ENCODE measurements at regions not wholly inside any gene's neighbourhood (a gene's known extent, or its start where the extent isn't known, plus 50 kb on each side); places are given as distances from the start of the nearest gene placed in this dataset.

GRCh38 chr11:35083181-35083430 is 55.9 kb upstream of the CD44 start:
- Histone ChIP-seq H3K27ac (ENCODE audit: low read length) (no peak overlapping the region), H3K9me3 (ENCODE audit: low read length) (no peaks in the 10 kb centered on the region), H3K4me1 (ENCODE audit: low read length) (peaks cover 23% of the 10 kb centered on the region), H3K79me2 (ENCODE audit: low read length) (no peaks in the 10 kb centered on the region), H2AFZ (ENCODE audit: low read length) (no peak overlapping the region), H3K9me2 (replicated peaks; ENCODE audit: insufficient read depth, low read length) (no peaks in the 10 kb centered on the region), H3K9ac (ENCODE audit: low read length) (no peak overlapping the region), H4K20me1 (ENCODE audit: insufficient read depth, low read depth, low read length) (no peaks in the 10 kb centered on the region), H3K27me3 (ENCODE audit: low read length) (no peaks in the 10 kb centered on the region), H3K4me3 (ENCODE audit: low read length) (no peak overlapping the region; the same call in 1 of the 2 replicates), H3K36me3 (ENCODE audit: insufficient read depth, low read length) (no peaks in the 10 kb centered on the region), H3K4me2 (ENCODE audit: low read depth, low read length, poor library complexity, severe bottlenecking) (peak overlapping the region; percentile 35)
- no peak for DNase-seq

GRCh38 chr11:35083431-35084238 is 55.3 kb upstream of the CD44 start:
- Histone ChIP-seq H3K36me3 (ENCODE audit: insufficient read depth, low read length) (no peaks in the 10 kb centered on the region), H3K79me2 (ENCODE audit: low read length) (no peaks in the 10 kb centered on the region), H3K27me3 (ENCODE audit: low read length) (no peaks in the 10 kb centered on the region), H2AFZ (ENCODE audit: low read length) (no peak overlapping the region), H3K9me3 (ENCODE audit: low read length) (no peaks in the 10 kb centered on the region), H3K9ac (ENCODE audit: low read length) (no peak overlapping the region), H3K4me2 (ENCODE audit: low read depth, low read length, poor library complexity, severe bottlenecking) (no peak overlapping the region), H3K27ac (ENCODE audit: low read length) (no peak overlapping the region), H3K4me3 (ENCODE audit: low read length) (no peak overlapping the region), H3K9me2 (replicated peaks; ENCODE audit: insufficient read depth, low read length) (no peaks in the 10 kb centered on the region), H3K4me1 (ENCODE audit: low read length) (peaks cover 25% of the 10 kb centered on the region), H4K20me1 (ENCODE audit: insufficient read depth, low read depth, low read length) (no peaks in the 10 kb centered on the region)
- DNase-seq, result no peak

GRCh38 chr11:35084817-35085440 is 54.0 kb upstream of the CD44 start:
- Histone ChIP-seq H3K9me2 (replicated peaks; ENCODE audit: insufficient read depth, low read length) (no peaks in the 10 kb centered on the region), H3K9me3 (ENCODE audit: low read length) (no peaks in the 10 kb centered on the region), H3K36me3 (ENCODE audit: insufficient read depth, low read length) (no peaks in the 10 kb centered on the region), H4K20me1 (ENCODE audit: insufficient read depth, low read depth, low read length) (no peaks in the 10 kb centered on the region), H3K4me3 (ENCODE audit: low read length) (no peak overlapping the region), H2AFZ (ENCODE audit: low read length) (no peak overlapping the region), H3K9ac (ENCODE audit: low read length) (no peak overlapping the region), H3K27me3 (ENCODE audit: low read length) (no peaks in the 10 kb centered on the region), H3K4me2 (ENCODE audit: low read depth, low read length, poor library complexity, severe bottlenecking) (no peak overlapping the region), H3K4me1 (ENCODE audit: low read length) (peaks cover 38% of the 10 kb centered on the region), H3K79me2 (ENCODE audit: low read length) (no peaks in the 10 kb centered on the region), H3K27ac (ENCODE audit: low read length) (no peak overlapping the region)
- no peak for DNase-seq

GRCh38 chr11:35085531-35086165 is 53.3 kb upstream of the CD44 start:
- H2AFZ ChIP-seq (ENCODE audit: low read length), result no peak overlapping the region
- no peak for DNase-seq
- peaks cover 45% of the 10 kb centered on the region for H3K4me1 ChIP-seq (ENCODE audit: low read length)
- no peaks in the 10 kb centered on the region for H3K27me3 ChIP-seq (ENCODE audit: low read length)
- no peak overlapping the region for H3K4me3 ChIP-seq (ENCODE audit: low read length)
- H3K9me2 ChIP-seq (replicated peaks; ENCODE audit: insufficient read depth, low read length), result no peaks in the 10 kb centered on the region
- no peak overlapping the region for H3K4me2 ChIP-seq (ENCODE audit: low read depth, low read length, poor library complexity, severe bottlenecking)
- H3K79me2 ChIP-seq (ENCODE audit: low read length), result no peaks in the 10 kb centered on the region
- H3K9ac ChIP-seq (ENCODE audit: low read length), result no peak overlapping the region
- H3K36me3 ChIP-seq (ENCODE audit: insufficient read depth, low read length), result no peaks in the 10 kb centered on the region
- no peaks in the 10 kb centered on the region for H3K9me3 ChIP-seq (ENCODE audit: low read length)
- H4K20me1 ChIP-seq (ENCODE audit: insufficient read depth, low read depth, low read length), result no peaks in the 10 kb centered on the region
- no peak overlapping the region for H3K27ac ChIP-seq (ENCODE audit: low read length)

- Histone ChIP-seq H3K9me3 (ENCODE audit: low read length) (no peaks in the 10 kb centered on the region), H3K4me1 (ENCODE audit: low read length) (peaks cover 39% of the 10 kb centered on the region), H4K20me1 (ENCODE audit: insufficient read depth, low read depth, low read length) (no peaks in the 10 kb centered on the region), H3K36me3 (ENCODE audit: insufficient read depth, low read length) (no peaks in the 10 kb centered on the region), H3K79me2 (ENCODE audit: low read length) (no peaks in the 10 kb centered on the region), H3K4me2 (ENCODE audit: low read depth, low read length, poor library complexity, severe bottlenecking) (no peak overlapping the region), H3K27ac (ENCODE audit: low read length) (no peak overlapping the region), H3K9me2 (replicated peaks; ENCODE audit: insufficient read depth, low read length) (no peaks in the 10 kb centered on the region), H3K9ac (ENCODE audit: low read length) (no peak overlapping the region), H2AFZ (ENCODE audit: low read length) (no peak overlapping the region), H3K4me3 (ENCODE audit: low read length) (no peak overlapping the region), H3K27me3 (ENCODE audit: low read length) (no peaks in the 10 kb centered on the region)
- DNase-seq, result no peak
Measured at GRCh38 chr11:35087648-35088047, 51.3 kb upstream of the CD44 start.

GRCh38 chr11:35088226-35088625 is 50.7 kb upstream of the CD44 start:
- no peak overlapping the region for H2AFZ ChIP-seq (ENCODE audit: low read length)
- H3K9me3 ChIP-seq (ENCODE audit: low read length), result no peaks in the 10 kb centered on the region
- no peak overlapping the region for H3K4me3 ChIP-seq (ENCODE audit: low read length)
- no peaks in the 10 kb centered on the region for H4K20me1 ChIP-seq (ENCODE audit: insufficient read depth, low read depth, low read length)
- DNase-seq, result no peak
- no peaks in the 10 kb centered on the region for H3K79me2 ChIP-seq (ENCODE audit: low read length)
- H3K9me2 ChIP-seq (replicated peaks; ENCODE audit: insufficient read depth, low read length), result no peaks in the 10 kb centered on the region
- H3K27ac ChIP-seq (ENCODE audit: low read length), result no peak overlapping the region
- H3K4me1 ChIP-seq (ENCODE audit: low read length), result peaks cover 33% of the 10 kb centered on the region
- H3K27me3 ChIP-seq (ENCODE audit: low read length), result no peaks in the 10 kb centered on the region
- no peaks in the 10 kb centered on the region for H3K36me3 ChIP-seq (ENCODE audit: insufficient read depth, low read length)
- H3K4me2 ChIP-seq (ENCODE audit: low read depth, low read length, poor library complexity, severe bottlenecking), result peak overlapping the region; percentile 64
- H3K9ac ChIP-seq (ENCODE audit: low read length), result no peak overlapping the region

- H3K9ac ChIP-seq (ENCODE audit: low read length), result no peak overlapping the region
- no peaks in the 10 kb centered on the region for H3K9me2 ChIP-seq (replicated peaks; ENCODE audit: insufficient read depth, low read length)
- H3K4me3 ChIP-seq (ENCODE audit: low read length), result no peak overlapping the region
- no peak for DNase-seq
- no peak overlapping the region for H3K27ac ChIP-seq (ENCODE audit: low read length)
- no peaks in the 10 kb centered on the region for H3K9me3 ChIP-seq (ENCODE audit: low read length)
- H3K27me3 ChIP-seq (ENCODE audit: low read length), result no peaks in the 10 kb centered on the region
- peaks cover 28% of the 10 kb centered on the region for H3K4me1 ChIP-seq (ENCODE audit: low read length)
- peak overlapping the region; percentile 64 for H3K4me2 ChIP-seq (ENCODE audit: low read depth, low read length, poor library complexity, severe bottlenecking)
- H3K79me2 ChIP-seq (ENCODE audit: low read length), result no peaks in the 10 kb centered on the region
- no peak overlapping the region for H2AFZ ChIP-seq (ENCODE audit: low read length)
- H4K20me1 ChIP-seq (ENCODE audit: insufficient read depth, low read depth, low read length), result no peaks in the 10 kb centered on the region
- no peaks in the 10 kb centered on the region for H3K36me3 ChIP-seq (ENCODE audit: insufficient read depth, low read length)
Measured at GRCh38 chr11:35088676-35089075, 50.3 kb upstream of the CD44 start.
